GM18502 (cell line): ENCODE measurements at regions not wholly inside any gene's neighbourhood (a gene's known extent, or its start where the extent isn't known, plus 50 kb on each side); places are given as distances from the start of the nearest gene placed in this dataset.

Source experiments
- ATAC-seq: cut with Tn5 transposase; IDR thresholded peaks from one replicate; pipeline ENCODE4 v1.9.1; 2021; ENCODE audit warnings: mild to moderate bottlenecking; ENCODE audit not compliant: unreplicated experiment, poor library complexity

DNA sequence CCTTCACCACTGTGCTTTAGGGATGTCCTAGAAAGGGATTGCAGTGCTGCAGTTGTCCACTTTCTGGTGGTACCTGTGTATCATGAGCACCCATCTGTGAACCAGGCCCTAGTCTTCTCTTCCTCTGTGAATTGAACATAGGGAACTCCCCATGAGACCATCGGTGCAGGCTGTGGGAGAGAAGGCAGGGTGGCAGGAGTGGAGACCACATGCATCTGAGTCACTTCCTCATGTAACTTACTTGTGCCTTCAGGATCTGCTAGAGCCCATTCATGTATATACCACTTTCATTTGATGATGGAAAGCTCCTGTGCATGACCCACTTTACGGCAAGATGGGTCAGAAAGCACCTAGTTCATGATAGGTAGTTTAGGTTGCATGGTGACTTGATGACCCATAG lies 478.1 kb upstream of the CDH9 start:
- no peak for ATAC-seq

DNA sequence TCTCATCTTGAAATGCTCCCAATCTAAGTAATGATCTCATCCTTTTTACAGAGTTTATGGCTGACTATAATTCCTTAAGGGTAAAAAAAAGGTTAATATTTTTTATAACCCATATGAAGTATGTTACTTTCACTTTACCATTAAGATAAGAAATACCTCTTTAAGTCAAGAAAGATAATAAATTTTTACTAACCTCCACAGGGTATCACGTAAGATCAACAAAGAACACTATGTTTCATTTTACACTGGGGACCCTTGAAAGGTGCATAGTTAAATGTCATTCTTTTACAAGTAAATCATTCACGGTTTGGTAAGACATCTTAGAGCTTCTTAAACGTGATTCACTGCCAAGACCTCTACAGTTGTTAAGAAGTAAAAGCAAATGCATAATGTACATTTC lies 472.7 kb upstream of the CDH9 start:
- ATAC-seq = no peak

DNA sequence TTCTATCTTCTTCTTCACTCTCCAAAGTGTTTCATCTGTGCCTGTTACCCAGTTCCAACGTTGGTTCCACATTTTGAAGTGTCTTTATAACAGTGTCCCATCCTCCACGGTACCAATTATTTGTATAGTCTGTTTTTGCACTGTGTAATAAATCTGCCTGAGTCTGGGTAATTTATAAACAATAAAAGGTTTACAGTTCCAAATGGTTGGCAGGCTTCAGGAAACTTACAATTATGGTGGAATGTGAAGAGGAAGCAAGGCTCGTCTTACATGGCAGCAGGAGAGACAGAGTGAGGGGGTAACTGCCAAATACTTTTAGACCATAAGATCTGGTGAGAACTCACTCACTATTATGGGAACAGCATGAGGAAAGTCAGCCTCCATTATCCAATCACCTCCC lies 465.4 kb upstream of the CDH9 start:
- no peak for ATAC-seq

DNA sequence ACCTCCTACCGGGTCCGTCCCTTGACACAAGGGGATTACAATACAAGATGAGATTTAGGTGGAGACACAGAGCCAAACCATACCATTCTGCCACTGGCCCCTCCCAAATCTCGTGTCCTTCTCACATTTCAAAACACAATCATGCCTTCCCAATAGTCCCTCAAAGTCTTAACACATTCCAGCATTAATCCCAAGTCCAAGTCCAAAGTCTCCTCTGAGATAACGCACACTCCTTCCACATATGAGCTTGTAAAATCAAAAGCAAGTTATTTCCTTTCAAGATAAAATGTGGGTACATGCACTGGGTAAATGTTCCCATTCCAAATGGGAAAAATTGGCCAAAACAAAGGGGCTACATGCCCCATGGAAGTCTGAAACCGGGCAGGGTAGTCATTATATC lies 463.9 kb upstream of the CDH9 start:
- ATAC-seq = no peak

DNA sequence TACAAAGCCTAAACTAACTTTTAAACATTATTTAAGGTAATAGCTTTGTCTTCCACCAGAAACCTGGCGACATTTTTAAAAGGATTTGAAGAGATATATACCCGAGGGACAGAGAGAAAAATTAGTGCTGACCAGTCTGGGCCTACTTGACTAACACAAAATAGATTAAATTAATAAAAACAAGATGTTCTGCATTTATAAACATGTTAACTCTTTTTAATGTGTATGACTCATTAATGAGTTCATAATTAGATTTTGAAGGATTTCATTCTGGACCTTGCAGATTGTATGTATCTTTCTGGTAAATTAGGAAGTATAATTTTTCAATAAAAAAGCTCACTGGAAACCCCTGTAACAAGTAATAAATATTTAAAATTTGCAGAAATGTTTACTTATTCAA lies 459.1 kb upstream of the CDH9 start:
- ATAC-seq = no peak

DNA sequence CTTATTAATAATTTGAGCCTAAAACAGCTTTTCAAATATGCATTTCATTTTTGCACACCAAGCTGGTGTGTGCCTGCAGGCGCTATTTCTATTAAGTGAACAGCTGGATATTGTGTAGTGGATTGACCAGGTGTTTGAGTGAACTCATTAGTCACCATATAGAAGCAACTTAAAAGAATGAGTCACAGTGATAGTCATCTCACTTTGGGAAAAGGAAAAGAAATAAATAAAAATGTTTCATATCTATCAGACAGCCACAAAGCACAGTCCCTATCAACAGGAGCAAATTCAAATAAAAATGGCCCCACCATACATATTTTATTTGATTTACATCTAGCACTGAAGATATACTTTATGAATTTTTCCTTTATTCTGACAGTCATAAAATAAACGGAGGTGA lies 456.5 kb upstream of the CDH9 start:
- no peak for ATAC-seq

DNA sequence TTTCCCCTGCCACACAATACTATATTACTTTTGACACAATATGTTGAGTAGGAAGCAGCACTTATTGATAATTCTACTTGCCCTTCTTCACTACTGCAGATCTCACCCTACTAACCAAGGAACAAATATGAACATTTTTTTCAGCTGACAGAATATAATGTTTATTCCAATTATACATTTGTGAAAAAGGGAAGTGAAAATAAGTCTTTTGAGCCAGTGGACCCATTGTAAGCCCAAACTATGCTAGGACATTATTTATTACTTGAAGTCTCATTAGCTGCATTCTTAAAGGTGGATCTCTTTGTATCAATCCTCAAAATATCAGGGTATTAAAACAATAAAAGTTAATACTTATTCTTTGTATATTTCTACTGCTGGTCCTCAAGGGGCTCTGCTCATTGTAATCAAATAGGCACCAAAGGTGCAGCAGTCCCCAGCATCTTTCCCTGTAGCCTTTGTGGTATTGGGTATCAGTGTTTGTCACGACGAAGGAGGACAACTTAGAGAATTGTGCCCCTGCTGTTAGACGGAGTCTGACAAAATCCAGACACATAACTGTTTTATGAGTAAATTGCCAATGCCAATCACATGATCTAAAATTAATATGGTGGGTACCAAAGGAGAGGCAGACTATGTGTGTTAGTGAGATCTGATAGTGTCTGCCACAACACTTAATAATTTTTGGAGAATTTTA lies 453.5 kb upstream of the CDH9 start:
- no peak for ATAC-seq

DNA sequence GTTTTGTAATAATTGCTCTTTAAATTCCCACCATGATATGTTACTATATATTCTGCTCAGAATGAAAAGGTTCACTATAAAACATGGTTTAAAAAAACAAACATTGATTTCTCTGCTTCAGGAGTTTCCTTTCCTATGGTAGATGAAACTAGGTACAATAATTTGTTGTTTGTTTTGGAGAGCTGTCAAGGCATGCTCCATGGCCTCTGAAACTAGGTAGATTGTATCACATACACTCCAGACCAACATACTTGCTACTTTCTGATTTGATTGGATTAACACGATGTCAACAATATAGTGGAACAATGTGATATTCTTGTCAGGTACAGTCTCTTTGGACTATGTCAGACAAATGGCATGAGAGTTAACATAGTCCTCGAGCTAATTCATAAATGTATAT lies 452.7 kb upstream of the CDH9 start:
- no peak for ATAC-seq

DNA sequence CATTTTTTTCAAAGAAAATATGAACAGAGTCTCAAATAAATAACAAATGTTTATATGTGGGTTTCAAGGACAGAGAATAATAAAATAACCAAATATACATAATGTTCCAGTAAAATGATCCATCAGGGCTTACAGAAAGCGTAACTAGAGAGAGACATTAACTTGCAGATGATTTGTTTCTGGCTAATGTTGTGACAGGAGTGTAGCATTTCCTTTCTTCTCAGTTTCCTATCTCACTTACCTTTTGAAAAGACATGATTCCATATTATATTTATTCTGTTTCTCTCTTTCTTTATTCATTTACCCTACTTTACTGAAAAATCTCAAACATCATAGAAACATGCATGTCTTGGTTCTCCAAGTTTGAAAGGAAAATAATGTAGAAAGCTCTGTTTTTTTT lies 451.3 kb upstream of the CDH9 start:
- ATAC-seq = no peak

DNA sequence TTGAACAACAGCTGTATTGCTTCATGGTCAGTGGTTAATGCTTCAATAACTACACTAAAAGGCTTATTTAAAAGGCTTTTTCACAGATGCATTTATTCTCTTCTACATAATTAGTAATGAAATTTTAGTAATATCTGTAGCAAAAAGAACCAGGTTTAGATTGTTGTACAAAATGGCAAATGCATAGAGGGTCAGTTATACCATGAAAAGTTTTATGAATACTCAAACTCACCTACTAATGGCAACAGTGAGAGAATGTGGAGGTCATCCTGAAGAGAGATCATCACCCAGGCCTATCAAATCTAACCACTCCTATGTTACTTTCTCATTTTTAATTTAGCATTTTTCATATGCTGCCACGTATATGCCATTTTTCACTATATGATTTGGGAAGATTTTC lies 444.3 kb upstream of the CDH9 start:
- ATAC-seq = no peak

DNA sequence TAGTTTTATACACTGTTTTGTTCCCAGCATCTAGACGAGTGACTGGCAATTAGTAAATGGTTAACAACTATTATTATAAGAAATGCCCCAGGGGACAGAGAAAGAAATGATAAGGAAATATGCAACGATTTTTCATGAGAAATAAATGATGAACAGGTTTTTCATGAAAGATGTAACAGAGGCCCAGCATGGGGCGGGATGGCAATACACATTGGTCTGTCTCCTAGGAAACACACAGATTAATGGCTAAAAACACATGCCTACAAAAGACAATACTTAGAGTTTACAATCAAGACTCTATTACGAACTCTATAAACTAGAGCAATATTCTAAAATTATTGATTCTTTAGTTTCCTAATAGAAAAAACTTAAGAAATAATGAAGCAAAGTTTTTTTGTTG lies 441.5 kb upstream of the CDH9 start:
- ATAC-seq = no peak

DNA sequence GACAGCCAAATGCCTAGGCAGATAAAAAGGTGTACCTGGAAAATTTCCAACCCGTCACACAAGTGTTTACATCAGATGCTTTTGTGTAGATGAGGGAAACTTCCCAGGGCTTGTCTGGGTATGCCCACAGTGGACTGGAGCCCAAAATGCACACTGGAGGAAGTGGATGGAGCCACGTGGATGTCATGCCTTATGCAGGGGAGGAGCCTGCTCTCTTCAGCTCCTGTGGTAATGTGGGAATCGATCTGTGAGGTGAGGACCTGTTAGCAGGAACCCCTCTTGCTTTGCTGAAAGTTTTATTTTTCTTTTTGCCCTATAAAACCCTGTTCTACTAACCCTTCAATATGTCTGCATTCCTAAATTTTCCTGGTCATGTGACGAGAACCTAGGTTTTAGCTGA lies 439.2 kb upstream of the CDH9 start:
- no peak for ATAC-seq

DNA sequence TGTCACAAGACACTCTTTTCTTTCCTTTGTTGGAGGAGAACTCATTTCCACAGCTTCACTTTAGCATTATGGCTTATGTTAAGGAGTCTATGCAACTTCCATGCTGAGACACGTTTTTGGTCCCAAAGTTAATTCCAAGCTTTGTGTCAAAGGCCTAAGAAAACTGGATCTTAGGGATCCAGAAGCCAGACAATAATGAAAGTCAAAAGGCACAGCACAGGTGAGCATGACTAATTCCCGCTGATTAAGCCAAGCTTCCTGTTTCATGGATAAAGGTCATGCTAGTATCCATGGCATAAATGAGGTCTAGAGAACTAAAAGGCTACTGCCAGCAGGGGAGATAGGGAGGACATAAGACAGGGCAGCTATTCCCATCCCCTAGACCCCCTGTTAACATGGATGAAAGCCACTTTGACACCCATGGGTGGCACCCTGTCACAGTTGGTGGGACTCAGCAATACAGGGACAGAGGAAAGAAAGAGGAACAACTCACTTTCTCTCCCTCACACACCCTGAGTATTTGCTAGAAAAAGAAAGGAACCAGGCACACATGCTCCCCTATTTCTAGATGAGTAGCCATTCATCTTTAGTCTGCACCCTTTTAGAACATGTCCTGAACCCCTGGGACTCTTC lies 438.1 kb upstream of the CDH9 start:
- no peak for ATAC-seq

DNA sequence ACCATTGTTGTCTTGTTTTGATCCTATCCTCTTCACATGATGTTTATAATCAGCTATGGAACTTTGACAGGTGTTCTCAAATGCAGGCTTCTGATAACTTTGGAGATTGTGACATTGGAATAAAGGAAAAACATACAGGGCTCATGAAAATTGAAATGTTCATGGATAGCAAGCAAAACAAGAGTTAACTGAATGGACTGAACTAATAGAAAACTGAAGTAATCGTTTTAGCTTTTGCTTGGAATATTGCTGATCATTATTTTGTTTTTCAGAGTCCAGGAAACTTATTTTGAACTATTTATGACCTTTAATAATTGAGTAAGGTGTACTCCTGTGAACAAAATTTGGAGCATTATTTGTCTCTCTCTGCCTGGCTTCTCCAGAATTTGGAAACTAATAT lies 436.7 kb upstream of the CDH9 start:
- no peak for ATAC-seq

DNA sequence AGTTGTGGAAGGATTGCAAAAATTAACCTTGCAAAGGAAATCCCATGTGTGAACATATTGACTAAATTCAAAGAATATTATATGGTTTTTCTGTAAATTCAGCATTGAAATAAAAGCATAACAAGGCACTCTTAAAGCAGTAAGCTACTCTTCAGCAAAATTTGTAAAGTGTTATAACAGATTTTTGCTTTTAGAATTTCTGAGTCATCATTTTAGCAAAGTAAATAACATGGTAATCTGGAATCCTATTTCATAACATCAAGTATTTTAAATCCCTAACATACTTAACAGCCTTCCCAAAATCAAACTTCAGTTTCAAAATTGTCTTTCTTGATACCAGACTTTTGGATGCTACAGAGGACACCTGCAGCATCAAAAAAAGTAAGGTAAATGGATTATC lies 436.0 kb upstream of the CDH9 start:
- ATAC-seq = no peak

DNA sequence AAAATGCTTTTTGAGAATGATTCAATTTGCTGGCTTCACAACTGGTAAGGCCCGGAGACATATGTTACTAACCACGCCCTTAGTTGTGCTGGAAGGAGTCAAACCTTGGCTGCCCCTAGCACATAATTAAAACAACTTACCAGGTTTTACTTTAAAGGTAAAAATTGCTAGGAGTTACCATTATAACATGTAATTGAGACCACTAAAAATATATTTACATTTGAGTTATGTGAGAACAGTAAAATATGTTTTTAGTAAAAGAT lies 435.6 kb upstream of the CDH9 start:
- no peak for ATAC-seq

DNA sequence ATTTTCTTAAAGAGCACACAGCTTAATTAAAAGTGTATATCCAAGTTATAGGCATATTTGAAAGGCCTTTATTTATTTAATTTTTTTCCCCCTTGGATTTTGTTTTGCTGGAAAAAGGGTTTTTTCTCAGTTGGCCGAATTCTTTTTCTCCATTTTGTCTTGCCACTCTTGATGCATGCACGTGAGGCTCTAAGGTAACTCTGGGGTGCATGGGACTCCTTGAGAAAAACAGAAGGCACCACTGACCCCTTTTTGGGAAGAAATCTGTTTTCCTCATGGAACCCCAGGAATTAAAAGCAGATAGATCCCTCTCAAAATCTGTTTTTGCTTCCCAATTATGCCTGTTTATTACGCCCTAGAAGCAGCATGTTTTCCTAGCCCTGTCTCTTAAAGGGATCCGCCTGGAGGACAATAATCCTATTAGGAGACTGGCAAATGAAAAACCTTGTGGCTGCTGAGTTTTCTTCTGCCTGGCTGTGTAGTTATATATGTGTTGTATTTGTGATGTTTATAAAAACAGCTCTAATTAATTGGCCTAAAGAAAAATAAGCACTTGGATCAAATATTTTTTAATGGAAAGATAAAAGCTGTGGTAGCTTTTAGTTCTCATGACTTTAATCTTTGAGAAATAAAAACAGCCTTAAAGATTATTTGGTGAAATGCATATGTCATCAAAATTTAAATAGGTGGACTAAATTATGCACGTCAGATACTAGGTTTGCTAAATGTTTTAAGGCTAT lies 435.1 kb upstream of the CDH9 start:
- no peak for ATAC-seq

DNA sequence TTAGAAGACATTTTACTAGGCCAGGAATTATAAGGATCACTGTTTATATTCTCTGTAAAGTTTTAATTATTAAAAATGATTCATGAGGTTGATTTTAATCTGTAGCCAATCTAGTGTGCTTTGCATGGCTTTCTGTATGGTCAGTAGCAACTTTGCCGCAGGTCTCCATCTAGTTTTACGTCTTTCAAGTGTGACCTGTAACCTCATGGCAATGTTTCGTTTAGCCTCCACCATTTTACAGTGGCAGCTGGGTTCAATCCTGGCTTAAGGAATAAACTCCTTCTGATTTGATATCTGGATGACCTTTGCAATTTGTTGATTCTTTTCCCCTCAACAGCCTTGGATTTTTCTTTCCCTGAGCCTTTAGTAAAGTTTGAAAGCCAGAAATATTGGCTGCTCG lies 434.5 kb upstream of the CDH9 start:
- ATAC-seq = no peak

DNA sequence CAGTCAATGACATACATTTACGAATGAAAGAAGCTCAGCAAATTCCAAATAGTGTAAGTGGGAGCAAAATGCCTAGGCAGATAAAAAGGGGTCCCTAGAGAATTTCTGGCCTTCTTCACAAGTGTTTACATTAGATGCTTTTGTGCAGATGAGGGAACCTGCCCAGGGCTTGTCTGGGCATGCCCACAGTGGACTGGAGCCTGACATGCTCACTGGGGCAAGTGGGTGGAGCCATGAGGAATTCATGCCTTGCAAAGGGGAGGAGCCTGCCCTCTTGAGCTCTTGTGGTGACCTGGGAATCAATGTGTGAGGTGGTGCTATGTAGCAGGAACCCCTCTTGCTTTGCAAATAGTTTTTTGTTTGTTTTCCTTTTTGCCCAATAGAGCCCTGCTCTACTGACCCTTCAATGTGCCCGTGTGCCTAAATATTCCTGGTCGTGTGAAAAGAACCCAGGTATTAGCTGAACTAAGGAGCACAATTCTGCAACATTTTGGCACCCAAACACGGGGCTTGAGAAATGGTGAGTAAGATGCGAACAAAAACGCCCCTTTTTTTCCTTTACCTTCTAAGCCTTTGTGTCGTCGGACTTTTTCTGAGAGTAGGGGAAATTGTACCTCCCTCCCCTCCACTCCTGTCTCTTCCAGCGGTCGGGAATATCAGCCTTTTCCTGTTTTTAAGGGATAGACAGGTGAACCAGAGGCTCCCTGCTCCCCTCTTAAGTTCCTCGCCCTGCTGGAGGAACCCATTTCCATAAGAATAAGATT lies 433.8 kb upstream of the CDH9 start:
- ATAC-seq = no peak

DNA sequence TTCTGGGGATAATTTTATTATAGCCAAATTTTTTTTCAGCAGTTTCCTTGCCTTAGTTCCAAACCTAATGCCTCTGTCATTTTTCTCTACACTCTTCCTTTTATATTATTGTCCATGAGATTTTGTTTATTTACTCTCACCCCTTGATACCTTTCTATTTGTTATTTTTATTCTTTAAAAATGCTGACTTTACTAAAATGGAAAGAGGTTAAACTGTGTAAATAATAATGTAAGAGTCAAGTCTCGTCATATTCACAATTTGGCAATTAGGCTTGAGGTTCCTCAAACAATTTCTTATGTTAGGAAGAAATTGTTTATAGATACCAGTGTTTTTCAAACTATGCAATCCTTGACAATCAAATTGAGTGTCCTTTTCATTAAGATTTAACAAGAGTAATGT lies 428.6 kb upstream of the CDH9 start:
- ATAC-seq = no peak

DNA sequence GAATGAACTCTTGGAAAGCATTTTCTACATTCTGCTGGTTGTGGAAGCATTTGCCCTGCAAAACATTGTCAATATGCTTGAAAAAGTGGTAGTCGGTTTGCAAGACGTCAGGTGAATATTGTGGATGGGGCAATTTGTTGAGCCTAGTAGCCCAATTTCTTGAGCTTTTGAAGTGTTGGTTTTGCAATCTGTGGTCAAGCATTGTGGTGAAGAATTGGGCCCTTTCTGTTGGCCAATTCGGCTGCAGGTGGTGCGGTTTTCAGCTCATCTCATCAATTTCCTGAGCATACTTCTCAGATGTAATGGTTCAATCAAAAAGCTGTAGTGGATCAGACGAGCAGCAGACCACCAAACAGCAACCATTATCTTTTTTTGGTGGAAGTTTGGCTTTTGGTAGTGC lies 426.8 kb upstream of the CDH9 start:
- no peak for ATAC-seq
